ENCODE measurements at regions not wholly inside any gene's neighbourhood (a gene's known extent, or its start where the extent isn't known, plus 50 kb on each side); places are given as distances from the start of the nearest gene placed in this dataset.

GRCh38 chr4:153045111-153045982, 109.2 kb downstream of the FHDC1 start:
- H3K27ac Mint-ChIP-seq, result no peak overlapping the region
- H3K9me3 ChIP-seq (ENCODE audit: control insufficient read depth, low read depth, low read length), result no peaks in the 10 kb centered on the region
- no peak overlapping the region for H2BK15ac ChIP-seq (ENCODE audit: low read depth, low read length)
- H3K4me2 ChIP-seq (ENCODE audit: insufficient read depth, insufficient read length, low read length), result no peak overlapping the region
- no peak overlapping the region for H3K4ac ChIP-seq (ENCODE audit: low read depth, low read length)
- no peak overlapping the region for H4K91ac ChIP-seq (ENCODE audit: insufficient read length, low read depth, low read length)
- no peak overlapping the region for H3K18ac ChIP-seq (ENCODE audit: insufficient read length, low read depth, low read length)
- H3K27me3 Mint-ChIP-seq (ENCODE audit: low read depth), result no peaks in the 10 kb centered on the region; the same call in none of the 2 replicates
- no peak for DNase-seq
- H3K27ac ChIP-seq (ENCODE audit: insufficient read length, low read depth, low read length), result no peak overlapping the region
- no peak overlapping the region for H3K23ac ChIP-seq (ENCODE audit: insufficient read length, low read depth, low read length)
- H3K27me3 ChIP-seq (ENCODE audit: insufficient read depth, low read length), result no peaks in the 10 kb centered on the region
- peaks cover 4 to 10% (median 8%) of the 10 kb centered on the region in 3 experiments; a peak in 5 of 7 replicates for H3K36me3 Mint-ChIP-seq (ENCODE audit: insufficient read depth in 1 of 3, low read depth in 3 of 3)
- no peak overlapping the region for H3K4me3 Mint-ChIP-seq
- H3K4me1 Mint-ChIP-seq, result no peaks in the 10 kb centered on the region
- no peaks in the 10 kb centered on the region for H3K23me2 ChIP-seq (ENCODE audit: insufficient read length, low read depth, low read length, poor library complexity, severe bottlenecking)
- H2BK120ac ChIP-seq (ENCODE audit: low read depth, low read length, poor library complexity, severe bottlenecking), result no peak overlapping the region
- H2BK12ac ChIP-seq (ENCODE audit: insufficient read length, low read depth, low read length), result no peak overlapping the region
- peaks cover 11 to 15% of the 10 kb centered on the region in 2 experiments; a peak in 4 of 5 replicates for H3K9me3 Mint-ChIP-seq
- no peak overlapping the region for H4K8ac ChIP-seq (replicated peaks; ENCODE audit: insufficient read length, low read depth, low read length)
- no peak overlapping the region for H3K56ac ChIP-seq (ENCODE audit: insufficient read length, low read depth, low read length)
- no peaks in the 10 kb centered on the region for H3K79me1 ChIP-seq (ENCODE audit: insufficient read depth, low read depth, low read length, poor library complexity, severe bottlenecking)
- no peak overlapping the region for H3T11ph ChIP-seq (ENCODE audit: low read length)
- H3K9ac ChIP-seq (ENCODE audit: extremely low read depth, insufficient read length, low read length), result no peak overlapping the region
- WGBS (ENCODE audit: extremely low coverage, insufficient read length, low lambda C conversion rate), result no CpG with 5 or more reads among the region's 4 CpGs
- H3K4me1 ChIP-seq (ENCODE audit: insufficient read depth, low read length), result no peaks in the 10 kb centered on the region
- no peak overlapping the region for H4K5ac ChIP-seq (ENCODE audit: insufficient read length, low read depth, low read length)
- H4K20me1 ChIP-seq (ENCODE audit: control insufficient read depth, insufficient read depth, insufficient read length), result no peaks in the 10 kb centered on the region
- no peak overlapping the region for H2BK5ac ChIP-seq (ENCODE audit: insufficient read length, low read length)
- H2AK5ac ChIP-seq (ENCODE audit: insufficient read length, low read length), result no peak overlapping the region
- H2BK20ac ChIP-seq (ENCODE audit: low read depth, low read length, poor library complexity, severe bottlenecking), result no peak overlapping the region
- H2AFZ ChIP-seq (ENCODE audit: low read length), result no peak overlapping the region
- TF ChIP-seq, protein P1, sequence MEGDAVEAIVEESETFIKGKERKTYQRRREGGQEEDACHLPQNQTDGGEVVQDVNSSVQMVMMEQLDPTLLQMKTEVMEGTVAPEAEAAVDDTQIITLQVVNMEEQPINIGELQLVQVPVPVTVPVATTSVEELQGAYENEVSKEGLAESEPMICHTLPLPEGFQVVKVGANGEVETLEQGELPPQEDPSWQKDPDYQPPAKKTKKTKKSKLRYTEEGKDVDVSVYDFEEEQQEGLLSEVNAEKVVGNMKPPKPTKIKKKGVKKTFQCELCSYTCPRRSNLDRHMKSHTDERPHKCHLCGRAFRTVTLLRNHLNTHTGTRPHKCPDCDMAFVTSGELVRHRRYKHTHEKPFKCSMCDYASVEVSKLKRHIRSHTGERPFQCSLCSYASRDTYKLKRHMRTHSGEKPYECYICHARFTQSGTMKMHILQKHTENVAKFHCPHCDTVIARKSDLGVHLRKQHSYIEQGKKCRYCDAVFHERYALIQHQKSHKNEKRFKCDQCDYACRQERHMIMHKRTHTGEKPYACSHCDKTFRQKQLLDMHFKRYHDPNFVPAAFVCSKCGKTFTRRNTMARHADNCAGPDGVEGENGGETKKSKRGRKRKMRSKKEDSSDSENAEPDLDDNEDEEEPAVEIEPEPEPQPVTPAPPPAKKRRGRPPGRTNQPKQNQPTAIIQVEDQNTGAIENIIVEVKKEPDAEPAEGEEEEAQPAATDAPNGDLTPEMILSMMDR (conservative IDR thresholded peaks at IDR 0.05), result no peak
- no peak overlapping the region for H3K14ac ChIP-seq (ENCODE audit: insufficient read depth, low read length)
- H3K79me2 ChIP-seq (ENCODE audit: insufficient read depth, low read length), result no peaks in the 10 kb centered on the region

Measured in H9 (cell line).